Amniotic epithelial cell (primary cell): ENCODE measurements at regions not wholly inside any gene's neighbourhood (a gene's known extent, or its start where the extent isn't known, plus 50 kb on each side); places are given as distances from the start of the nearest gene placed in this dataset.

ENCODE experiments used
- DNase-seq: peaks from one replicate; pipeline ENCODE4 v3.0.0-alpha.2; 2010; ENCODE audit warnings: low read depth

GRCh38 chr14:62283837-62284236 lies 521.6 kb downstream of the SNAPC1 start:
- no peak for DNase-seq

- peak; percentile 65 for DNase-seq
Observed at GRCh38 chr14:62289471-62289870, 527.3 kb downstream of the SNAPC1 start.

GRCh38 chr14:62301080-62301479 lies 538.9 kb downstream of the SNAPC1 start:
- DNase-seq = peak; percentile 17

GRCh38 chr14:62301911-62302310 lies 539.7 kb downstream of the SNAPC1 start:
- peak; percentile 85 for DNase-seq

GRCh38 chr14:62303437-62303836 lies 541.2 kb downstream of the SNAPC1 start:
- DNase-seq = peak; percentile 33

- DNase-seq = no peak
Observed at GRCh38 chr14:62304257-62304656, 542.0 kb downstream of the SNAPC1 start.

GRCh38 chr14:62307844-62308243 lies 545.6 kb downstream of the SNAPC1 start:
- DNase-seq = no peak

- peak; percentile 8 for DNase-seq
Observed at GRCh38 chr14:62308316-62308715, 546.1 kb downstream of the SNAPC1 start.

GRCh38 chr14:62308891-62309290 lies 546.7 kb downstream of the SNAPC1 start:
- no peak for DNase-seq

- DNase-seq = no peak
Observed at GRCh38 chr14:62313212-62313611, 551.0 kb downstream of the SNAPC1 start.

GRCh38 chr14:62314221-62314620 lies 552.0 kb downstream of the SNAPC1 start:
- no peak for DNase-seq

- no peak for DNase-seq
Observed at GRCh38 chr14:62314871-62315270, 552.7 kb downstream of the SNAPC1 start.

GRCh38 chr14:62315631-62316030 lies 553.4 kb downstream of the SNAPC1 start:
- no peak for DNase-seq

GRCh38 chr14:62322216-62322615 lies 560.0 kb downstream of the SNAPC1 start:
- peak; percentile 42 for DNase-seq

GRCh38 chr14:62329427-62329826 lies 567.2 kb downstream of the SNAPC1 start:
- peak; percentile 60 for DNase-seq

GRCh38 chr14:62347562-62348011 lies 585.4 kb downstream of the SNAPC1 start:
- no peak for DNase-seq

- no peak for DNase-seq
Observed at GRCh38 chr14:62357362-62357761, 595.1 kb downstream of the SNAPC1 start.

- DNase-seq = peak; percentile 15
Observed at GRCh38 chr14:62364161-62364560, 601.9 kb downstream of the SNAPC1 start.

GRCh38 chr14:62364800-62365280 lies 602.6 kb downstream of the SNAPC1 start:
- peak; percentile 23 for DNase-seq

GRCh38 chr14:62369919-62370560 lies 607.8 kb downstream of the SNAPC1 start:
- DNase-seq = no peak

- DNase-seq = peak; percentile 13
Observed at GRCh38 chr14:62373944-62374343, 611.7 kb downstream of the SNAPC1 start.

GRCh38 chr14:62378057-62378456 lies 615.8 kb downstream of the SNAPC1 start:
- no peak for DNase-seq

GRCh38 chr14:62381311-62382070 lies 619.3 kb downstream of the SNAPC1 start:
- DNase-seq = no peak
